KMS-11 (cell line): ENCODE measurements at regions not wholly inside any gene's neighbourhood (a gene's known extent, or its start where the extent isn't known, plus 50 kb on each side); places are given as distances from the start of the nearest gene placed in this dataset.

ENCODE experiments used
- H2AFZ ChIP-seq: fragments of 200-600 bp; sonication (generic); 2 replicates; pipeline ENCODE4 v1.6.1; 2016; ENCODE audit warnings: antibody characterized with exemption, mixed run types, low read depth
- H3K27ac ChIP-seq: fragments of 200-600 bp; sonication (generic); 2 replicates; pipeline ENCODE4 v1.6.1; 2016; ENCODE audit warnings: mild to moderate bottlenecking, mixed run types
- H3K27me3 ChIP-seq: fragments of 200-600 bp; sonication (generic); 2 replicates; pipeline ENCODE4 v1.6.1; 2017; ENCODE audit warnings: mild to moderate bottlenecking, low read depth, mixed run types, moderate library complexity; ENCODE audit not compliant: insufficient read depth
- H3K36me3 ChIP-seq: fragments of 200-600 bp; sonication (generic); 2 replicates; pipeline ENCODE4 v1.6.1; 2017; ENCODE audit warnings: mild to moderate bottlenecking, mixed run types; ENCODE audit not compliant: insufficient read depth
- H3K4me1 ChIP-seq: fragments of 200-600 bp; sonication (generic); 2 replicates; pipeline ENCODE4 v1.6.1; 2016; ENCODE audit warnings: mild to moderate bottlenecking, low read depth, mixed run types; ENCODE audit not compliant: poor library complexity, severe bottlenecking
- H3K4me2 ChIP-seq: fragments of 200-600 bp; sonication (generic); 2 replicates; pipeline ENCODE4 v1.7.0; 2016; ENCODE audit warnings: mild to moderate bottlenecking, mixed run types
- H3K4me3 ChIP-seq: fragments of 200-600 bp; sonication (generic); IDR thresholded peaks from 2 replicates; pipeline ENCODE4 v1.6.1; 2017; ENCODE audit warnings: low read depth, low read length, mixed read lengths; ENCODE audit not compliant: insufficient read depth
- H3K79me2 ChIP-seq: fragments of 200-600 bp; sonication (generic); 2 replicates; pipeline ENCODE4 v1.6.1; 2016; ENCODE audit warnings: low read depth, mixed run types; ENCODE audit not compliant: insufficient read depth
- H3K9ac ChIP-seq: fragments of 200-600 bp; sonication (generic); 2 replicates; pipeline ENCODE4 v1.6.1; 2016; ENCODE audit warnings: mild to moderate bottlenecking, mixed run types
- H4K20me1 ChIP-seq: fragments of 200-600 bp; sonication (generic); 2 replicates; pipeline ENCODE4 v1.6.1; 2016; ENCODE audit warnings: mild to moderate bottlenecking, mixed run types; ENCODE audit not compliant: insufficient read depth
- TF ChIP-seq, protein P1 (sequence below): fragments of 200-600 bp; sonication (generic); conservative IDR thresholded peaks from 2 replicates; pipeline ENCODE4 v1.6.1; 2017; ENCODE audit warnings: low read depth, mild to moderate bottlenecking, antibody characterized with exemption, low read length, moderate library complexity, mixed read lengths

DNA sequence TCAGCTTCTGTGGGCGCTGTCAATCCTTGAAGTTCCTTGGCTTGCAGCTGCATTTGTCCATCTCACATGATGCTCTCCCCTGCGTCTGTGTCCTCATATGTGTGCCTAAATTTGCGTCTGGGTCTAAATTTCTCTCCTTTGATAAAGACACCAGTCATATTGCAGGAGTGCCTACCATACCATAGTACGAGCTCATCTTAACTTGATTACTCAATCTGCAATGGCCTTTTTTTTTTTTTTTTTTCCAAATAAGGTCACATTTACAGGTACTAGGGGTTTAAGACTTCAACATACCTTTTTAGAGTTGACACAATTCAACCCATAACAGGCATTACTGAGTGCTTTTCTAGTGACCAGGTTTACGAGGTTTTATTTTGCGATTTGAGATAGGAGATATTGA, 233.3 kb upstream of the TBX3 start:
- Histone ChIP-seq H3K4me3 (no peak overlapping the region), H3K27me3 (no peaks in the 10 kb centered on the region), H4K20me1 (no peaks in the 10 kb centered on the region), H3K79me2 (no peaks in the 10 kb centered on the region), H3K36me3 (no peaks in the 10 kb centered on the region), H3K4me1 (no peaks in the 10 kb centered on the region), H3K9ac (no peak overlapping the region), H2AFZ (no peak overlapping the region), H3K4me2 (no peak overlapping the region), H3K27ac (no peak overlapping the region)
- TF ChIP-seq, protein P1, sequence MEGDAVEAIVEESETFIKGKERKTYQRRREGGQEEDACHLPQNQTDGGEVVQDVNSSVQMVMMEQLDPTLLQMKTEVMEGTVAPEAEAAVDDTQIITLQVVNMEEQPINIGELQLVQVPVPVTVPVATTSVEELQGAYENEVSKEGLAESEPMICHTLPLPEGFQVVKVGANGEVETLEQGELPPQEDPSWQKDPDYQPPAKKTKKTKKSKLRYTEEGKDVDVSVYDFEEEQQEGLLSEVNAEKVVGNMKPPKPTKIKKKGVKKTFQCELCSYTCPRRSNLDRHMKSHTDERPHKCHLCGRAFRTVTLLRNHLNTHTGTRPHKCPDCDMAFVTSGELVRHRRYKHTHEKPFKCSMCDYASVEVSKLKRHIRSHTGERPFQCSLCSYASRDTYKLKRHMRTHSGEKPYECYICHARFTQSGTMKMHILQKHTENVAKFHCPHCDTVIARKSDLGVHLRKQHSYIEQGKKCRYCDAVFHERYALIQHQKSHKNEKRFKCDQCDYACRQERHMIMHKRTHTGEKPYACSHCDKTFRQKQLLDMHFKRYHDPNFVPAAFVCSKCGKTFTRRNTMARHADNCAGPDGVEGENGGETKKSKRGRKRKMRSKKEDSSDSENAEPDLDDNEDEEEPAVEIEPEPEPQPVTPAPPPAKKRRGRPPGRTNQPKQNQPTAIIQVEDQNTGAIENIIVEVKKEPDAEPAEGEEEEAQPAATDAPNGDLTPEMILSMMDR: no peak

DNA sequence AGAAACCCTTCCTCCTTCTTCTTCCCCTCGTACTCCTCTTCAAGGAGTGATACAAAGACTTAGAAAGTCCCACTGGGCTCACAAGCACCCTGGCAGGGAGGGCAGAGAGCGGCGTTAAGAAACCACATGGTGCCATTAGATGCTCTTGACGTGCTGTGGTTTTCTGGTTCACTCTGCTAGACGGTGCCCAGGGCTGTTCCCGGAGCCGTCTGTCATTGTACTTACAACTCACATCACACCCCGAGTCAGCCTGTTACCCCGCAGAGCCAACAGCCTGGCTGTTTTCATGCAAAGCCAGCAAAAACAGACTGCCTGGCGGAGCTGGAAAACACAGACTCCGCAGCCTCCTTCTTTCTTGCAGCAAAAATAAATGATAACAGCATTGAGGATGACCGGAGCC, 232.6 kb upstream of the TBX3 start:
- Histone ChIP-seq H3K4me3 (no peak overlapping the region), H3K4me2 (no peak overlapping the region)

GRCh38 chr12:114916124-114916523, 232.1 kb upstream of the TBX3 start:
- Histone ChIP-seq H3K27ac (no peak overlapping the region), H4K20me1 (no peaks in the 10 kb centered on the region), H3K27me3 (no peaks in the 10 kb centered on the region), H3K9ac (no peak overlapping the region), H3K4me2 (no peak overlapping the region), H2AFZ (no peak overlapping the region), H3K36me3 (no peaks in the 10 kb centered on the region), H3K79me2 (no peaks in the 10 kb centered on the region), H3K4me3 (no peak overlapping the region), H3K4me1 (no peaks in the 10 kb centered on the region)
- TF ChIP-seq, protein P1: no peak

More for the DNA sequence above, 232.6 kb upstream of the TBX3 start:
- TF ChIP-seq, protein P1: no peak
- H3K27ac ChIP-seq: no peak overlapping the region
- H3K79me2 ChIP-seq: no peaks in the 10 kb centered on the region
- H3K9ac ChIP-seq: no peak overlapping the region
- H3K4me1 ChIP-seq: no peaks in the 10 kb centered on the region
- H3K36me3 ChIP-seq: no peaks in the 10 kb centered on the region
- H3K27me3 ChIP-seq: no peaks in the 10 kb centered on the region
- no peaks in the 10 kb centered on the region for H4K20me1 ChIP-seq
- H2AFZ ChIP-seq: no peak overlapping the region

DNA sequence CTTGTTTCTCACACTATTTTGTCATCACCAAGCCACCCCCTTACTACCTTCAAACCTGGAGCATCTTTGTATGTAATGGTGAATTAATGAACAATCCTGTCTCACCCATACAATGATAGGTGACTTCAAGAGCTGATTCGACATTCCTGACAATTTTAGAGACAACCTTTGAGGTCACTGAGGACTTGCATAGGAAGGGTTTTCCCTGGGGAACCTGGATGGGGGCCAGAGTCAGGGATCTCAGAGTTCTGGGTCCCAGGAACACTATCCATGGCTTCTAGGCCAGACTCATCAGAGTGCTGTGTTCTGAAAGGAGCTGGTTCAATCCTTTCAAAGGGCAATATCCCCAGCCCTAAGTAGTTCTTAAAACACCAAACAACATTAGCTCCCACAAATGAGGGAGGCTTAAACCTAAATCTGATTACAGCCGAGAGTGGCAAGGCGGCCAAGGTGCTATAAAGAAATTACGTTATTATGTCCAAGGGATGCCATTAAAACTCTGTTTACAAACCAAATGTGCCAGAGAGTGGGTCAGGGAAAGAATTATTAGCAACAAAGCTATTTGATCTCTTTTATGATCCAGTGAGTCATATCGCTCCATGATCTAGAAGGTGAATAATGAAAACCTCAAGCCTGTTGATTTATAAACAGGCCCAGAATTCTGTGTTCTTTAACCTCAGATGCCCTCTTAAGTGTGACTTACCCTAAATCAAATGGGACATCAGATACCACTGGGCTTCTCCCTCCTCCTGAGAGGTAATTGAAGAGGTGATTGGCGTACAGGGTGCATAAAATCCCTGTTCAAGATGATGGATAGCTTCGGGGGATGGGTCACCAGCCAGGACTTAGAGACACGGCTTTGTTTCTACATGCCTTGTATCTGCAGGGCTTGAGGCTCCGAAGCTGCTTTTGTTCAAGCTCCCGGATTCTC, 230.2 kb upstream of the TBX3 start:
- H3K36me3 ChIP-seq: no peaks in the 10 kb centered on the region
- H3K27me3 ChIP-seq: no peaks in the 10 kb centered on the region
- no peak overlapping the region for H2AFZ ChIP-seq
- no peaks in the 10 kb centered on the region for H3K79me2 ChIP-seq
- TF ChIP-seq, protein P1: no peak
- no peak overlapping the region for H3K4me2 ChIP-seq
- no peak overlapping the region for H3K27ac ChIP-seq
- H4K20me1 ChIP-seq: no peaks in the 10 kb centered on the region
- no peak overlapping the region for H3K4me3 ChIP-seq
- H3K4me1 ChIP-seq: no peaks in the 10 kb centered on the region
- H3K9ac ChIP-seq: no peak overlapping the region
